WTC11 (cell line): ENCODE measurements at regions not wholly inside any gene's neighbourhood (a gene's known extent, or its start where the extent isn't known, plus 50 kb on each side); places are given as distances from the start of the nearest gene placed in this dataset.

ENCODE experiments used
- NR2C2 ChIP-seq: sonication (generic); formaldehyde crosslinking; IDR thresholded peaks from 2 replicates; pipeline ENCODE4 v1.8.0; 2022; ENCODE audit warnings: mild to moderate bottlenecking, missing genetic modification reagents
- SMAD3 ChIP-seq: sonication (generic); formaldehyde crosslinking; IDR thresholded peaks from 2 replicates; pipeline ENCODE4 v1.8.0; 2022; ENCODE audit warnings: missing genetic modification reagents, mild to moderate bottlenecking, borderline replicate concordance

DNA sequence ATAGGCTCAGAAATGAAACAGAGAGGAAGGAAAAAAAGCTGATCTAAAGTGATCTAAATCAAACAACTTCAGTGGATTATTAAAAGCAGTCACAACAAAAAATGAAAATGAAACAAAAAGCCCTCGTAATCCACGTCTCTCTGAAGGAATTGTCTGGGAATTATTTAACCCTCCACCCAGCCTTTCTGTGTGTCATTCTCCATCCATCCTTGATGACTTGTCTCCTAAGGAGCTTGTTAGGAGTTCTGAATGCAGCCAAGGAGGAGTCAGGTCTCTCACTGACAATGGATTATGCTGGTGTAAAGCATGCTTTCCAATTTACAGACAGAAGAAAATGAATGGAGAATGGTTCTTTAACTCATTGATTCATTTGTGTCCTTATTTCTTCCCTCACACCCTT, 359.3 kb upstream of the RUNX1 start:
- TF ChIP-seq NR2C2 (CRISPR knock-in tag) (no peak), SMAD3 (no peak)
